ENCODE measurements at regions not wholly inside any gene's neighbourhood (a gene's known extent, or its start where the extent isn't known, plus 50 kb on each side); places are given as distances from the start of the nearest gene placed in this dataset.

- no peak overlapping the region for H3K27ac ChIP-seq (ENCODE audit: low read depth, low read length)
- CTCF ChIA-PET = no interaction called here
Observed at GRCh38 chr22:48694296-48694883, 1133.3 kb downstream of the BRD1 start.

More at GRCh38 chr22:48694296-48694883, 1133.3 kb downstream of the BRD1 start:
- peaks cover 0 to 6% of the 10 kb centered on the region in 2 experiments; a peak in 1 of 4 replicates for H3K9me3 ChIP-seq (ENCODE audit: control insufficient read depth in 1 of 2, insufficient read depth in 1 of 2, low read depth in 1 of 2, low read length in 2 of 2)
- ATAC-seq = no peak
- H3K4me3 ChIP-seq (replicated peaks in 1 of 2; ENCODE audit: low read depth in 1 of 2, low read length in 2 of 2) = no peak overlapping the region
- H3K4me2 ChIP-seq (ENCODE audit: low read length) = no peak overlapping the region
- H4K20me1 ChIP-seq (ENCODE audit: insufficient read depth) = no peaks in the 10 kb centered on the region
- no peaks in the 10 kb centered on the region for H3K36me3 ChIP-seq (ENCODE audit: control insufficient read depth in 1 of 2, insufficient read depth in 2 of 2, low read length in 2 of 2)
- TF ChIP-seq ATF3 (IDR thresholded peaks at IDR 0.05) (no peak), SP1 (IDR thresholded peaks at IDR 0.05; ENCODE audit: low read depth) (no peak), CTCF (IDR thresholded peaks at IDR 0.05 in 2 of 3, conservative IDR thresholded peaks at IDR 0.05 in 1 of 3; ENCODE audit: borderline replicate concordance in 1 of 3, insufficient read depth in 1 of 3, low read depth in 2 of 3, low read length in 2 of 3) (no peak), ZBTB33 (IDR thresholded peaks at IDR 0.05; ENCODE audit: extremely low read depth, insufficient replicate concordance, low read length) (no peak), ZNF274 (IDR thresholded peaks at IDR 0.05; ENCODE audit: low read depth, low read length) (no peak), MAX (IDR thresholded peaks at IDR 0.05) (no peak), POLR2A (IDR thresholded peaks at IDR 0.05; ENCODE audit: borderline replicate concordance, extremely low read depth, insufficient read depth, insufficient read length) (no peak), CEBPB (IDR thresholded peaks at IDR 0.05; ENCODE audit: low read depth) (no peak), ZFX (IDR thresholded peaks at IDR 0.05) (no peak), ELF1 (IDR thresholded peaks at IDR 0.05; ENCODE audit: borderline replicate concordance, low read depth) (no peak), CBX3 (IDR thresholded peaks at IDR 0.05; ENCODE audit: low read depth) (no peak), TCF7L2 (IDR thresholded peaks at IDR 0.05; ENCODE audit: borderline replicate concordance, extremely low read depth, insufficient read depth, insufficient read length) (no peak), SIN3A (IDR thresholded peaks at IDR 0.05; ENCODE audit: low read depth) (no peak), REST (IDR thresholded peaks at IDR 0.05; ENCODE audit: low read depth) (no peak), RAD21 (IDR thresholded peaks at IDR 0.05; ENCODE audit: low read depth) (no peak), POLR2AphosphoS5 (IDR thresholded peaks at IDR 0.05; ENCODE audit: low read depth, low read length) (no peak), EZH2phosphoT487 (IDR thresholded peaks at IDR 0.05; ENCODE audit: borderline replicate concordance) (no peak), EZH2 (IDR thresholded peaks at IDR 0.05) (no peak), SRF (IDR thresholded peaks at IDR 0.05; ENCODE audit: low read depth) (no peak)
- no TSS peak for BruUV-seq (replicated peaks)
- no peaks in the 10 kb centered on the region for H3K27me3 ChIP-seq (ENCODE audit: insufficient read depth, low read length)
- ChIA-PET POLR2A (no interaction called here), RAD21 (ENCODE audit: low non-redundant PET in 1 of 2, low total read pairs in 2 of 2, uncharacterized antibody in 2 of 2, unreplicated experiment in 2 of 2) (no interaction called here)
- no peak for DNase-seq (ENCODE audit: low read depth, low spot score)
- no peaks in the 10 kb centered on the region for H3K79me2 ChIP-seq (ENCODE audit: insufficient read depth, low read length)
- no peak overlapping the region for H3K9ac ChIP-seq (ENCODE audit: low read length)
- intact Hi-C loops (cut with micrococcal nuclease) = no loop called here
- H3K4me1 ChIP-seq (ENCODE audit: control insufficient read depth in 1 of 2, insufficient read depth in 2 of 2, low read length in 2 of 2) = no peaks in the 10 kb centered on the region
- no peaks in the 10 kb centered on the region for H3K9me2 ChIP-seq (ENCODE audit: insufficient read depth)
- H2AFZ ChIP-seq (ENCODE audit: low read depth, low read length, poor library complexity, severe bottlenecking) = no peak overlapping the region
